GM23338 (cell line): ENCODE measurements at regions not wholly inside any gene's neighbourhood (a gene's known extent, or its start where the extent isn't known, plus 50 kb on each side); places are given as distances from the start of the nearest gene placed in this dataset.

ENCODE experiments used
- CTCF ChIP-seq, 2 experiments: fragments of 200-600 bp in 1 of 2; sonication (generic) in 1 of 2; conservative IDR thresholded peaks; 2 replicates each; pipeline versions ENCODE4 v1.5.1 to v1.6.1; 2016 to 2017; ENCODE audit warnings: antibody characterized with exemption in 2 of 2, low read depth in 2 of 2, mild to moderate bottlenecking in 2 of 2, moderate library complexity in 1 of 2
- EZH2 ChIP-seq: fragments of 200-600 bp; sonication (generic); IDR thresholded peaks from one replicate; pipeline ENCODE4 v1.8.0; 2017; ENCODE audit warnings: antibody characterized with exemption, mild to moderate bottlenecking, low read depth; ENCODE audit not compliant: unreplicated experiment
- EZH2phosphoT487 ChIP-seq: fragments of 200-600 bp; sonication (generic); IDR thresholded peaks from one replicate; pipeline ENCODE4 v1.8.1; 2018; ENCODE audit warnings: antibody characterized with exemption; ENCODE audit not compliant: unreplicated experiment
- JUNB ChIP-seq: IDR thresholded peaks from one replicate; pipeline ENCODE4 v1.6.1; 2016; ENCODE audit warnings: antibody characterized with exemption; ENCODE audit not compliant: unreplicated experiment
- POLR2AphosphoS5 ChIP-seq: IDR thresholded peaks from 2 replicates; pipeline ENCODE4 v1.6.1; 2016; ENCODE audit warnings: antibody characterized with exemption, low read depth
- REST ChIP-seq: IDR thresholded peaks from one replicate; pipeline ENCODE4 v1.6.1; 2018; ENCODE audit warnings: antibody characterized with exemption; ENCODE audit not compliant: unreplicated experiment

GRCh38 chr11:44374001-44374400, 64.1 kb upstream of the ALX4 start:
- TF ChIP-seq CTCF (conservative IDR thresholded peaks at IDR 0.05; ENCODE audit: low read depth in 2 of 2) (no peak), POLR2AphosphoS5 (no peak), EZH2 (no peak), REST (no peak), JUNB (no peak), EZH2phosphoT487 (no peak)
